ENCODE measurements at regions not wholly inside any gene's neighbourhood (a gene's known extent, or its start where the extent isn't known, plus 50 kb on each side); places are given as distances from the start of the nearest gene placed in this dataset.
"Not testable (repeated sequence)": the region's sequence is repeated elsewhere in the genome, so short reads cannot be mapped to it uniquely, and the experiment has no call there.

DNA sequence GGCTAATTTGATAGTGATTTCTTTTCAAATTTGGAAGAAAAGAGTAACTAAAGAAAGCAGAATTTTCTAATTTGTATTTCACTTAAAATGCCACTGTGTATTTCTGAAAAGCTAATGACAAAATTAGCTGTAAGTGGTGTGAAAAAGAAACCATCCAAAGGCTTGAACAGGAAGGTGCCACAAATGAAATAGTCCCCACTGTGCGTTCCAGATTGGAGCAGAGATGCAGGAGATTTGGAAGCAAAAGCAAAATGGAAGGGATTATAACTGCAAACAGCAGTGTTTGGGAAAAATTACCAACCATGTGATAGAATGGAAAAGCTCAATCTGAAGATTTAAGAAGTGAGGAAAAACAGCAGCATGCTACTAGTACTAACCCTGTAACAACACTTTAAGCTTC is 498.7 kb downstream of the SUCLG1 start:
- DNase-seq = no peak

DNA sequence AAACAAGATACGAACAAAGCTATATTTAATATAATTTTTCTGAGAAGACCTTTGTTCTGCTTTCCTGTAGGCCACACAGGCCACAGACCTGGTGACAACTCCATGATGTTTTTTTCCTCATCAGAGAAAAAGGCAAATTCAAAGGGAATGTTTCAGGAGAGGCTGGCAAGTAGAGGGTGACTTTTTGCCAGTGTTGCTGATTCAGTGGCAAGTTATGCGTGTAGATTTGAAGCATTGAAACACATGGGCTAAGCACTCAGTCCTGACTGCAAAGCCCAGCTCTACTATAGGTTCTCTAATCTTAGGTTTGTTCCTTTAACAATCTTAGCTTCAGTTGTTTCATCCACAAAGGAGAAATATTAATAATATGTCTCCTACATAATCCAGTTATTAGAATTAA is 499.8 kb downstream of the SUCLG1 start:
- no peak for DNase-seq

DNA sequence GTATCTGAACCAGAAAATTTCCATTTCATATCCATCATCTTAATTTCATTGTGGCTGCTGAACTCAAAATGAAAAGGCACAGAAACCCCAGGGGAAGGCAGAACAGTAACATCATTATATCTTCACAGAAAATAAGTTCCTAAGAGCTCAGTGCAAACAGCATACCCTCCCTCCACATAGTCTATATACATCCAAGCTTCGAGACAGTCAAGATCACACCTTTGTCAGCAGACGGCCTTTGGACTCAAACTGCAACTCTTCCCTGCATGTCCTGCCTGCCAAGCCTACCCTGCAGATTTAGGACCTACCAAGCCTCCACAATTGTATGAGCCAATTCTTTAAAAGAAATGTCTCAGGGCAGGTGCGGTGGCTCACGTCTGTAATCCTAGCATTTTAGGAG is 502.1 kb downstream of the SUCLG1 start:
- DNase-seq = no peak

DNA sequence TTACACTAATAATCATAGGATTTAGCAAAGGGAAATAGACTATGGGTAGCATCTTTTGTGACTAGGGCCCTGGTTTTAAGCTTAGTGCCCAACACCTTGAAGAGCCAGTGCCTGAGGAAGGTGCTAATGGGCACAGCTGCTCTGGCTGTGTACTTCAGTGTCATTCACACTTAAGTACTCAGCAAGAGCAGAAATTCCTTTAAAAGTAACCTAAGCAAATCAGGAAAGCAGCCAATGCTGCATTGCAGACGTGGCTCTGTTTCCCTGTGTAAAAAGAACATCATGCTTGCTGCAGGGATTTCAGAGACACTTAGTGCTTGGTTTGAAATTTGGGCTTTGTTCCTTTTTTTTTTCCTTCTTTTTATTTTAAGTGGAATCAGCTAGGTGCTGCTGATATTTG is 505.4 kb downstream of the SUCLG1 start:
- DNase-seq = no peak

DNA sequence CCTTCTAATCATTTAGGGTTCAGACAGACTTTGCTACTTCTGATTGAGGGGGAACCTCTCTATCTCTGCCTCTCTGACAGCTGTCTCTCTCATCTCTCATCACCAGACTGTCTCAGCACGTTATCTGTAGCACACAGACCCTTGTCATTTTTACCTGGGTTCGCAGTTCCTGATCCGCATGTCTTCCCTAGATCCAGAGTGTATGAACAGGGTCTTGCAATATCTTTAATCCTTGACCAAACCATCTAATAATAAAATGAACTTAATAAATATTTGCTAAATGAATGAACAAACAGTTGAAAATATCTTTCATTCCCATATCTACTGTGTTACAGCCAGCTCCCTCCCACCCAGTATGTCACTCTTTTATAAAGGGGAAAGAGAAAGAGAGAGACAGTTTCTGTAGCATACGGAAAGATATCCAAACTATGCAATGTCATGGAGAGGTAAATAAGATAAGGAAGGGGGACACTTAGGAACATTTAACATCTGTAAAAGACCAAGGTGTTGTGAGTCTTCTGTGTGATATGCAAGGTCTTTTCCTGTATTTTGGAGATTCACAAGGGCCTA is 507.6 kb downstream of the SUCLG1 start:
- DNase-seq = no peak

DNA sequence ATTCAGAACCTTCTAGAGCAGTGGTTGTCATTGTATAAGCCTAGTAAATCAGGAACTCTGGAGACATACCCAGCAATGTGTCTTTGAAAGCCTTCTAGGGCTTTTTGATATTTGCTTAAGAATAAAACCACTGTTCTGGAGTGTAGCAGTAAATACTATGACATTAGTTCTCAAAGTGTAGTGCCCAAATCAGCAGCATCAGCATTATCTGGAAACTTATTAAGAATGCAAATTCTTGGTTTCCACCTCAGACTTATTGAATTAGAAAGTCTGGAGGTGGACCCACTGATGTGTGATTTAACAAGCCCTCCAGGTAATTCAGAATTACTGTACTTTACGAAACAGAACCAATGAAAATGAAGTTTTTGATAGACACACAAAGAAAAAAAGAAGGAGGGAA is 509.7 kb downstream of the SUCLG1 start:
- DNase-seq = no peak

DNA sequence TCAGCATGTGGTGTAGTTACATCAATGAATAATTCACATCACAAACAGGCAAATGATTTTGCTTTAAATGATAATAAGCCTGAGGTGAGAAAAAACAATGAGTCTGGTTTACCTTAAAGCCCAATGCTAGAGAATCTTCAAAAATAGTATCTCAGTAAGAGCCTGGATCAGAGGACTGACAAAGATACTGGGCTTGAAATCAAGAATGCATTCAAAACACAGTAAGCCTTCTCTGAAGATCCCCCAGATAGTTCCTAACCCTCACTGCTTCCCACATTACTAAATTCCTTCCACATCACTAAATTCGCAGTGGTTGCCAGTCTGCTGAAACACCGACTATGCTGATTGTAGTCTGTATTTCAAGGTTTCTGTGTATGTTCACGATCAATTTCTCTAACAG is 514.9 kb downstream of the SUCLG1 start:
- no peak for DNase-seq

DNA sequence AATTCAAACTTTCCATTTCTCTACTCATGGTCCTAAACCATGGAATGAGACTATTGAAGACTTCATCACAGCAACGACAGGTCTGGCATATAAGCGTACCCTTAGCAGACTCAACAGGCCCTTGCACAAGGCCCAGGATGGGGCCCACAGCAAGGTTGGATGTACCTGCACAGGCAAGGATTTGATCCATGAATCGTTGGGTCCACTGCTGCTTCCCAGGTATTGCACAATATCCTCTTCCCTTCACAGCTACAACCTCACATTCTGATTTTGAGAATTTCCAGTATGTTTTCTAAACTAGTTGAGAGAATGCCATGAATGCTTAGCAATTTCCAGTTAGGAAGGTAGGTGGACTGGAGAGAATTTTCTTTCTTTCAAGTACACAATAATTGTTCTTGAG is 515.8 kb downstream of the SUCLG1 start:
- DNase-seq = no peak

DNA sequence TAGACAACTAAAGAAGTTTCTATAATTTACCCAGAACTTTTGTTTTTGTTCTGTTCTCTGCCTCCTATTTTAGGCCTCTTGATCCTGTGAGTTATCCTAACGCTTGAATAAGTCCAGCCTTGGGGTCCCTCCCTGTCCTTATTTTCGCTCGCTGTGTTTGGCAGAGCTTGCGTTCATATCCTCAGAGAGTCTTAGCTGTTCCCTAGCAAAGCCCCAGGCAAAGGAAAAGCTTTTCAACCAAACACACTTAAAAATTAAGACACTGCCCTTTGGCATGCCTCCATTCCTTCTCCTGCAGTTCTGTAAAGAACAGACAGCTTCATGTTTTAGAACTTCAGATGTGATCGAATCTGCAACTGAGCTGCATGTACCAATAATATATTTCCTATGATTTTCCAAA is 517.2 kb downstream of the SUCLG1 start:
- no peak for DNase-seq

DNA sequence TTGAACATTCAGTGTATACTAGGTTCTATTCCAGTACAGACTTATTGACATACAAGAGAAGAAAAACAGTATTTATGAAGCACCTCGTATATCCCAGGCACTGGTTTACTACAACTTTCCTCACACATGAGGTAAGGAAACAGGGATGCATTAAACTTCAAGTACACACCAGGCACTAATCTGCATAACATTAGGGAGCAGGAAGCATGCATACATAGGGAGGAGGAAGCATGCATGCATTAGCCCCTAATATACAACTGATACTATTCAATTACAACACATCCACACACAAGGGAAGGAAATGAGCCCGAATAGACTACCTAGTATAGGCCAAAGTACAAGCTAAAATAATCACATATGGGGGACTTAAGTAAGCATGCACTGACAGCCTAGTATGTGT is 525.3 kb downstream of the SUCLG1 start:
- no peak for DNase-seq

DNA sequence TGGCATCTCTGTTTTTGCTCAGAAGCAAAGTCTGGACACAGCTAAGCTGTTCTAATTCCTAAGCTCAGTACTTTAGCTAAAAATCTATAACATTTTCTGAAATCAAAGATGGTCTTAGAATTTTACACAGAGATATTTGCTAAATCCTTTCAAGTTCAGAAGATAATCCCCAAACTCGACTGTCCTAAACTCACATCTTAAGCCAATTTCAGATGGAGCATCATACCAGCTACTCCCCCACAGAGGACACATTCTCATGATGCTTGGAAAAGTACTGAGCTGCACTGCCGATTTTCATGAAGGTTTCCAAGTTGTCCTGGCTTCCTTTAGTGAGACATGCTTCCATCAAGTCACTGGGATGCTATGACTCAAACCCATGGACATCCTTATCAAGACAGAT is 535.5 kb downstream of the SUCLG1 start:
- DNase-seq = no peak

DNA sequence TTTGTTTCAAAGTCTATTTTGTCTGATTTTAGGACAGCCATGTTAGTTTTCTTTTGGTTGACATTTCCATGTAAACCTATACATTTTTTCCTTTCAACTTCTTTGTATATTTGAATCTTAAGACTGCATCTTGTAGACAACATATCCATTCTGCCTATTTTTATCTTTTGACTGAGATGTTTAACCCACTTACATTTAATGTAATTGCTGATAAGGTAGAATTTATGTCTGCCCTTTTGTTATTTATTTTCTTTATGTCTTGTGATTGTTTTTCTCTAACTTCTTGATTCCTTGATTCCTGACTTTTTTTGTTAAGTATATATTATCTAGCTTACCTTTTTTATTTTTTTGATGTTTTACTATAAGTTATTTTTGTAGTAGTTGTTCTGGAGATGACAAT is 542.5 kb downstream of the SUCLG1 start:
- DNase-seq = no peak

DNA sequence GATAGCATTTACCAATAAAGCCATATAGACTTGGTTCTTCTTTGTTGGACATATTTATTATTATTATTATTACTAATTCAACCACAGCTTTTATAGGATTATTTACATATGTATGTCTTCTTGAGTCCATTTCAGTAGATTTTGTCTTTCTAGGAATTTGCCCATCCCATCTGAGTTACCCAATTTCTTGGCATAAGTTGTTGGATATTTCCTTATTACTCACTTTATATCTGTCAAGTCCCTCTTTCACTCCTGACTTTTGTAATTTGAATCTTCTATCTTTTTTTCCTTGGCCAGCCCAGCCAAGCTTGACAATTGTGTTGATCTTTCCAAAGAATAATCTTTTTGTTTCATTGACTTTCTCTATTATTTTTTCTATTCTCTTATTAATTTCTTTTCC is 543.7 kb downstream of the SUCLG1 start:
- DNase-seq = no peak

DNA sequence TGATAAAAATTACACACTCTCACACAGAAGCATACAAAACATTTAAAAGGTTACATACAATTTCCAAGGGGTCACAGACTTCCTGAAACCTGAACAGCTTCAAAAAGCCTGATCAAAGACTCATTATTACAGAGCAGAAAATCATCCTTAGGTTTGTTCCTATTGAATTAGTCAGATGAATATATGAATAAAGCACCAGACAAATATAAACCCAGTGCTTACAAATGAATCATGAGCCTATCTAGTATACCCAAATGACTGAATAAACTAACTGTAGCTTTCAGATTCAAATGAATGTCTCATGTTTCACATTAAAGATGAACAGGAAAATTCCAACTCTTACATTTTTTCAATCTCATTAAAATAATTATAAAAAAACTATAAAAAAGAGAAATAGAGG is 550.3 kb downstream of the SUCLG1 start:
- DNase-seq = no peak

DNA sequence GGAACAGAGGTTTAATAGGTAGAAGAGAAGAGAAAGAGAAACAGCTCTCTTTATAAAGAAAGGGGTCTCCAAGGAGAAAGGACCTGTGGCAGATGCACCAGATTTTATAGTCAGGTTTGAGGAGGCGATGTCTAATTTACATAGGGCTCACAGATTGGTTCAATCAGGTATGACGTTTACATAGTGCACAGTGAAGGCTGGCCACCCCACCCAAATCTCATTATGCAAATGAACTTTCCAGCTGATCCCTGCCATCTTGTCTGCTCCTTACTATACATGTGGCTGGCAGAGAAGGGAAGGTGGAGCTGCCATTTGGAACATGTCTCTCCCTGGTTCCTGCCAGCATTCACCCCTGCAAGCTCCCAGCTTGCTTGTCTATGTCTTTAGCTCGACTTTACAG is 557.8 kb downstream of the SUCLG1 start:
- DNase-seq = no peak

DNA sequence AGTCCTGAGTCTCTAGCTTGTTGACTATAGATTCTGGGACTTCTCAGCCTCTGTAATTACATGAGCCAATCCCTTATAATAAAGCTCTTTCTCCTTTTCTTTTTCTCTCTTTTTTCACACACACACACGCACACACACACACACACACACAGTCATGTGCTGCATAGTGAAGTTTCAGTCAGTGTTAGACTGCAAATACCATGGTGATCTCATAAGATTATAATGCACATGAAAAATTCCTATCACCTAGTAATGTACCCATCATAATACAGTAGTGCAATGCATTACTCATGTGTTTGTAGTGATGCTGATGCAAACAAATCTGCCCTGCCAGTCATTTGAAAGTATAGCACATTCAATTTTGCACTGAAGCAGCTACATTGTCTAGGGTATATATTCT is 558.2 kb downstream of the SUCLG1 start:
- DNase-seq = no peak

DNA sequence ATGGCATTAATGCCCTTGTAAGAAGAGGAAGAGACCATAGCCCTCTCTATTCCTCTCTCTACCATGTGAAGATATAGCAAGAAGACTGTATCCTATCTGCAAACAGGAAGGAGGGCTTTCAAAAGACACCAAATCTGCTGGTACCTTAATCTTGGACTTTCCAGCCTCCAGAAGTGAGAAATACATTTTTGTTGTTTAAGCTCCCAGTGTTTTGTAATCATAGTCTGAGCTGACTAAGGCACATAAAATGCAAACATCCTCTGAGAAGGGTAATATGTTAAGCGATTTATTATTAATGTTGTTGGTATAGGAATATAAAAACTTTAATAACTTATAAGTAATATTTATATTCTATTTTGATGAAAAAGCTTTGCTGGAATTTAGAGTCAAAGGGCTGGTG is 559.8 kb downstream of the SUCLG1 start:
- DNase-seq = no peak

DNA sequence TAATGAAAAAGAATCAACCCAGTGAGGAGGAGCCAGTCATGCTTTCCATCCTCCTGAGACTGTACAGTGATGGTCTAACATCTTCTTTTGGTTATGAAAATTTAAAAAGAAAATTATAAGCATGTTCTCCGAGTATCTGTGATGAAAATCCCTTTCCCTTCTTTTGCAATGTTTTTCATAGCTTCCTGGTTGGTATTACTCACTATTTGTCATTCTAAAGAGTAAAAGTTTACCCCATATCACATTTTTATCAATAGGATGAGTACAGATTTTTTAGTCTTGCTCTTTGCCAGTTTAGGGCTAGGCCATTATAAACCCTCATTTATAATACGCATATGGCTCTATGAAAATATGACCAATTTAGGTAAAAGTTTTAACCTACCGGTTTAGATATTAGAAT is 564.1 kb downstream of the SUCLG1 start:
- no peak for DNase-seq

DNA sequence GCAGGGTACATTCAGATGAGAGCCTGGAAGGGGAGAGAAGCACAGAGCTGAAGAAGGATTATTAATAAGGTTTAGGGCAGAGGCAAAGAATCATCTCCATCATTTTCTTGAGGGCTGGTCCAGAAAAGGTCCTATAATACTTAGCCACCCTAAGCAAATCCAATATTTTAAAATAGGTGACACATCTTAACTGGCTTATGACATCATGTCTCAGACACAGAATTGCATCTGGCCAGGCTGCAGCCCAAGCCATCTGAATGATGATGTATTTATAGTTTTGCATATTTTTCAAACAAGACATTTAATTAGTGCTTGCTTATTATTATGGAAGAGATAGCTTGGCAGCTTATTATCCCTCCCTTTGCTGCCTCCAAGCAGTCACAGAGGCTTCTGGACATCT is 571.3 kb downstream of the SUCLG1 start:
- no peak for DNase-seq

DNA sequence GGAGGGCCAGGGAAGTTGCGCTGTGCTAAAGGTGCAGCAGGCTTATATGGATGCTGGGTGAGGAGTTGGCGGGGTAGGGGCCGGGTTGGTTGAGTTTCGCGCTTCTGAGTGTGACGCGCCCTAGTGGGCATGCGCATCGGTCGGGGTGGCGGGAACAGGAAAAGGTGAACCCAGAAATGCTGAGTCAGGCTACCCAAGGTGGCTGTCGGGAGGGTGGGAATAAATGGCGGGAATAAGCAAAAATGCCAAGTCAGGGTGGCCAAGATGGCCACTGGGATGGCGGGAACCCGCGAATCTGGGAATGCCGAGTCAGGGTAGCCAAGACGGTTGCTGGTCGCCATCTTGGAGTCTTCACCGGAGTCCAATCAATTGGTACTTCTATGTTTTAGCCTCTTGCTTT is 580.0 kb downstream of the SUCLG1 start:
- no peak for DNase-seq

DNA sequence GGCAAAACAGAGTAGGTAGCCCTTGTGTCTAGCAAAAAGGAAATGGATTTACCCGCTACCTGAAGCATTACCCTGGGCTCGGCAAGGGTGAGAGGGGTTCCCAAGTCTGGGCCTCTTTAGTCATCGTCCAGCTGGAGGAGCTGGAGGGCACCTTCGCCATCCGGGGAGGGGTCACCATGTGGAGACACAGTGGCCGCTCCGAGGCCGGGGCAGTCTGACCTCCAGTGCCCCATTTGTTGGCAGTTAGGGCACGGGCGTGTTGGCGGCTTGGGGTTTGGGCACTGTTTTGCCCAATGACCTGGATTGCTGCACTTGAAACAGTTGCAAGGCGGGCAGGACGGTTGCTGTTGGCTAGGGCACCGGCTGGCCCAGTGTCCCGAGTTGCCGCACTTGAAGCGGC is 581.8 kb downstream of the SUCLG1 start:
- DNase-seq = not testable (repeated sequence)

DNA sequence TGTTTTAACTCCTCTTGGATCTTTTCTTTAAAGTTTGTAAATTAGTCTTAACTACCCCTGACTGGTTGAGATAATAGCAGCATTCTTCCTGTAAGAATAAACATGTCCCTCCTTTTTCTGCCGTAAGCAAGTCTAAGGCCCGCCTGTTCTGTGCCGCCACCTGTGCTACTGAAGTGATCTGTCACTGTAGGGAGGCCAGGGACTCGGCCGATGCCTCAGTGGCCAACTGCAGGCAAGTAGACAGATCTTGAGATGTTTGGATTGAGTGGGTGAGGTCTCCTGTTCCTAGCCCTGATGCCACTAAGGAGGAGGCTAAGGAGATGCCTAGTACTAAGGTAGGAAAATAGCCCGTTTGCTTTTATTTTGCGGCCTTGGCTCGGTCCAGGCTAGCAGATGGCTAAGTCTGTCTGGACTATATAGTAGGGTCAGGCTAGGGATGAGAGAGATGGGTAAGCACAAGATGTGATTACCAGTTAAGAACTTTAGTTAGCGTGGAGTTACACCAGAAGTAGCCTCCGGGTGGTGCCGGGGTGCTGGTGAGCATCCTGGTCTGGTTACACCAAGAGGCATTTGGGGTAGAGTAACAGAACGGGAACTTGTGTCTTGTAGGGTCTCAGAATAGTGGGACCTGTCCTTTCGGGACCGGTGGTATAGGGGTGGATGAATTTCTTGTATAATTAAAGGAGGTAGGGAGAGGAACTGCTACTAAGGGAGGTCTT is 584.2 kb downstream of the SUCLG1 start:
- DNase-seq = no peak

DNA sequence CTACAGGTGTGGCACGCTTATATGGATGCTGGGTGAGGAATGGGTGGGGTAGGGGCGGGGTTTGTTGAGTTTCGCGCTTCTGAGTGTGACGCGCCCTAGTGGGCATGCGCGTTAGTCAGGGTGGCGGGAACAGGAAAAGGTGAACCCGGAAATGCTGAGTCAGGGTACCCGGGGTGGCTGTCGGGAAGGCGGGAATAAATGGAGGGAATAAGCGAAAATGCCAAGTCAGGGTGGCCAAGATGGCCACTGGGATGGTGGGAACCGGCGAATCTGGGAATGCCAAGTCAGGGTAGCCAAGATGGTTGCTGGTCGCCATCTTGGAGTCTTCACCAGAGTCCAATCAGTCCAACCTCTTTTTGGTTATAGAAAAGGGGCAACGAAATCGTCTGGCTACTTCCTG is 585.0 kb downstream of the SUCLG1 start:
- no peak for DNase-seq

DNA sequence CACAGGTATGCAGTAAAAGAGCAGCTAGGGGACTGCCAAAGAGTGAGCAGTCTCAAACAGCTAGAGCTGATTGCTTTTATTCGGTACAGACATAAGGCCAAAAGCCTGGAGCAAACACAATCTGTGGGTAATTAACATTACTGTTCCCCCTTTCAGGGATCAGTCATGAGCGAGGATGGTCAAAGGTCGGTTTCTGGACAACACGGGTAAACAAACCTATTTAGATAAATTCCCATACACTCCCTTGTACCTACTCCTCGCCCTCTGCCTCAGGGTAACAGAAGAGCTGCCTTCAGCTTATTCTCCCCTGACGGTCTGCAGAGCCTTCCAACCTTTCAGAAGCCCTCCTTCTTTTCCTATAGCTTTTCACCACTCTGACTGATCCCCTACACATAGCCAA is 586.0 kb downstream of the SUCLG1 start:
- no peak for DNase-seq

DNA sequence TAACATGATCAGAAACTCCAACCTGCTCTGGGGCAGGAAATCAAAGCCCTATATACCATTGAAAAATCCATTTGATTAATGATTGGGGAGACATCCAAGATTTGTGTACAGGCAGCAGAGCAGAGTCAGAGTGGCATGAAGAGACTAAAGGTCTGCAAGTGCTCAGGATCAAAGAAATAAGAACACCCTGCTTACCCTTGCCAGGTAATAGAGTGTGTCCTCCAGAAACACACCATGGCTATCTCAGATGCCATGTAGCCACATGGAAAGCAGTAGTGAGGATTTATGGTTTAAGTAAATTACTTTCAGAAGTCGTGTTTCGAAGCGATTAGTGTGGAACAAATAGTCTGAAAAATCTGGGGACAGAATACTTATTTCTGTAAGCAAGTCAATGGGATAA is 592.9 kb downstream of the SUCLG1 start:
- no peak for DNase-seq

Data from T-helper 1 cell (primary cell).